ENCODE measurements at regions not wholly inside any gene's neighbourhood (a gene's known extent, or its start where the extent isn't known, plus 50 kb on each side); places are given as distances from the start of the nearest gene placed in this dataset.

- intact Hi-C loops (cut with micrococcal nuclease) = no loop called here
- no peak overlapping the region for H3K4me3 Mint-ChIP-seq
- peaks cover 0 to 3% of the 10 kb centered on the region in 2 donors for H3K9me3 Mint-ChIP-seq
- no peaks in the 10 kb centered on the region for H3K4me1 Mint-ChIP-seq
- Histone ChIP-seq H3K9me3 (ENCODE audit: control insufficient read depth, insufficient read depth, low read length) (peaks cover 6% of the 10 kb centered on the region), H3K4me1 (ENCODE audit: control insufficient read depth, insufficient read depth, low read length) (no peaks in the 10 kb centered on the region), H3K27me3 (ENCODE audit: control insufficient read depth, insufficient read depth, low read length) (no peaks in the 10 kb centered on the region), H3K27ac (ENCODE audit: low read length) (no peak overlapping the region), H3K36me3 (ENCODE audit: control insufficient read depth, insufficient read depth, low read length) (no peaks in the 10 kb centered on the region), H3K4me3 (ENCODE audit: low read length) (no peak overlapping the region)
- no peak for ATAC-seq
- TF ChIP-seq CTCF (IDR thresholded peaks at IDR 0.05) = no peak
- DNase-seq = no peak
- no peaks in the 10 kb centered on the region for H3K36me3 Mint-ChIP-seq
- no peaks in the 10 kb centered on the region for H3K27me3 Mint-ChIP-seq (ENCODE audit: low read depth in 2 of 2)
- 89% methylated on average over 2 of the region's 4 CpGs for WGBS (ENCODE audit: insufficient coverage)
- H3K27ac Mint-ChIP-seq = no peak overlapping the region
These were observed 743.1 kb upstream of the B3GALT2 start for GRCh38 chr1:193929374-193930033.

- DNase-seq (no peak), ATAC-seq (no peak)
- Mint-ChIP-seq H3K36me3 (no peaks in the 10 kb centered on the region), H3K27me3 (ENCODE audit: low read depth in 2 of 2) (no peaks in the 10 kb centered on the region), H3K27ac (no peak overlapping the region), H3K4me1 (no peaks in the 10 kb centered on the region), H3K9me3 (peaks cover 0 to 4% of the 10 kb centered on the region in 2 donors), H3K4me3 (no peak overlapping the region)
- intact Hi-C loops (cut with micrococcal nuclease) = no loop called here
- no peaks in the 10 kb centered on the region for H3K36me3 ChIP-seq (ENCODE audit: control insufficient read depth, insufficient read depth, low read length)
- WGBS (ENCODE audit: insufficient coverage) = 71% methylated on average over 4 of the region's 4 CpGs
- no peak overlapping the region for H3K27ac ChIP-seq (ENCODE audit: low read length)
- H3K4me1 ChIP-seq (ENCODE audit: control insufficient read depth, insufficient read depth, low read length) = no peaks in the 10 kb centered on the region
- no peaks in the 10 kb centered on the region for H3K27me3 ChIP-seq (ENCODE audit: control insufficient read depth, insufficient read depth, low read length)
- H3K9me3 ChIP-seq (ENCODE audit: control insufficient read depth, insufficient read depth, low read length) = peaks cover 6% of the 10 kb centered on the region
- no peak overlapping the region for H3K4me3 ChIP-seq (ENCODE audit: low read length)
- no peak for TF ChIP-seq CTCF (IDR thresholded peaks at IDR 0.05)
These were observed 741.1 kb upstream of the B3GALT2 start for GRCh38 chr1:193927550-193927949.

- TF ChIP-seq CTCF (IDR thresholded peaks at IDR 0.05) = no peak
- H3K4me1 Mint-ChIP-seq = no peaks in the 10 kb centered on the region
- Histone ChIP-seq H3K27ac (ENCODE audit: low read length) (no peak overlapping the region), H3K4me3 (ENCODE audit: low read length) (no peak overlapping the region), H3K36me3 (ENCODE audit: control insufficient read depth, insufficient read depth, low read length) (no peaks in the 10 kb centered on the region), H3K27me3 (ENCODE audit: control insufficient read depth, insufficient read depth, low read length) (no peaks in the 10 kb centered on the region), H3K4me1 (ENCODE audit: control insufficient read depth, insufficient read depth, low read length) (no peaks in the 10 kb centered on the region), H3K9me3 (ENCODE audit: control insufficient read depth, insufficient read depth, low read length) (peaks cover 6% of the 10 kb centered on the region)
- no peak overlapping the region for H3K4me3 Mint-ChIP-seq
- no peak overlapping the region for H3K27ac Mint-ChIP-seq
- H3K36me3 Mint-ChIP-seq = no peaks in the 10 kb centered on the region
- no peaks in the 10 kb centered on the region for H3K27me3 Mint-ChIP-seq (ENCODE audit: low read depth in 2 of 2)
- H3K9me3 Mint-ChIP-seq = peaks cover 0 to 7% of the 10 kb centered on the region in 2 donors
- intact Hi-C loops (cut with micrococcal nuclease) = no loop called here
- DNase-seq (no peak), ATAC-seq (no peak)
- WGBS (ENCODE audit: insufficient coverage) = 80% methylated on average over 7 of the region's 7 CpGs
These were observed 740.5 kb upstream of the B3GALT2 start for GRCh38 chr1:193926956-193927355.

GRCh38 chr1:193919827-193920226 lies 733.4 kb upstream of the B3GALT2 start:
- intact Hi-C loops (cut with micrococcal nuclease) = no loop called here
- Histone ChIP-seq H3K4me1 (ENCODE audit: control insufficient read depth, insufficient read depth, low read length) (no peaks in the 10 kb centered on the region), H3K9me3 (ENCODE audit: control insufficient read depth, insufficient read depth, low read length) (no peaks in the 10 kb centered on the region), H3K36me3 (ENCODE audit: control insufficient read depth, insufficient read depth, low read length) (no peaks in the 10 kb centered on the region), H3K27me3 (ENCODE audit: control insufficient read depth, insufficient read depth, low read length) (no peaks in the 10 kb centered on the region), H3K4me3 (ENCODE audit: low read length) (no peak overlapping the region), H3K27ac (ENCODE audit: low read length) (no peak overlapping the region)
- no peak for DNase-seq
- Mint-ChIP-seq H3K36me3 (no peaks in the 10 kb centered on the region), H3K4me1 (no peaks in the 10 kb centered on the region), H3K4me3 (no peak overlapping the region), H3K27ac (no peak overlapping the region), H3K9me3 (peaks cover 4 to 7% of the 10 kb centered on the region in 2 donors), H3K27me3 (ENCODE audit: low read depth in 2 of 2) (no peaks in the 10 kb centered on the region)
- ATAC-seq = no peak
- TF ChIP-seq CTCF (IDR thresholded peaks at IDR 0.05) = no peak
- WGBS (ENCODE audit: insufficient coverage) = 80% methylated on average over 1 of the region's 1 CpG

Data from natural killer cell (primary cell).